Tongue (tissue), 1 donor: ENCODE measurements at regions not wholly inside any gene's neighbourhood (a gene's known extent, or its start where the extent isn't known, plus 50 kb on each side); places are given as distances from the start of the nearest gene placed in this dataset.

ENCODE experiments used
- DNase-seq: peaks from one replicate; pipeline ENCODE4 v3.0.0-alpha.2; 2015

GRCh38 chr11:127588431-127588830 is 587.9 kb upstream of the KIRREL3 start:
- no peak for DNase-seq

- DNase-seq, result no peak
Observed at GRCh38 chr11:127587511-127587910, 586.9 kb upstream of the KIRREL3 start.

GRCh38 chr11:127576210-127576609 is 575.6 kb upstream of the KIRREL3 start:
- DNase-seq, result no peak

GRCh38 chr11:127574478-127574877 is 573.9 kb upstream of the KIRREL3 start:
- no peak for DNase-seq

GRCh38 chr11:127568891-127569290 is 568.3 kb upstream of the KIRREL3 start:
- DNase-seq, result no peak

GRCh38 chr11:127567237-127567932 is 566.8 kb upstream of the KIRREL3 start:
- DNase-seq, result no peak

GRCh38 chr11:127564810-127565209 is 564.2 kb upstream of the KIRREL3 start:
- DNase-seq, result no peak

- DNase-seq, result no peak
Observed at GRCh38 chr11:127559978-127560377, 559.4 kb upstream of the KIRREL3 start.

- no peak for DNase-seq
Observed at GRCh38 chr11:127552446-127552845, 551.9 kb upstream of the KIRREL3 start.

- no peak for DNase-seq
Observed at GRCh38 chr11:127531167-127531566, 530.6 kb upstream of the KIRREL3 start.

GRCh38 chr11:127528297-127528696 is 527.7 kb upstream of the KIRREL3 start:
- no peak for DNase-seq

GRCh38 chr11:127524618-127525017 is 524.0 kb upstream of the KIRREL3 start:
- DNase-seq, result peak; percentile 80

- peak; percentile 1 for DNase-seq
Observed at GRCh38 chr11:127521413-127521812, 520.8 kb upstream of the KIRREL3 start.

GRCh38 chr11:127507851-127508250 is 507.3 kb upstream of the KIRREL3 start:
- no peak for DNase-seq

- no peak for DNase-seq
Observed at GRCh38 chr11:127506647-127507046, 506.1 kb upstream of the KIRREL3 start.

- DNase-seq, result no peak
Observed at GRCh38 chr11:127506126-127506525, 505.6 kb upstream of the KIRREL3 start.

GRCh38 chr11:127496165-127496564 is 495.6 kb upstream of the KIRREL3 start:
- DNase-seq, result no peak

GRCh38 chr11:127493330-127494022 is 492.9 kb upstream of the KIRREL3 start:
- DNase-seq, result peak; percentile 45

GRCh38 chr11:127492029-127492428 is 491.5 kb upstream of the KIRREL3 start:
- DNase-seq, result no peak

- DNase-seq, result no peak
Observed at GRCh38 chr11:127491589-127491988, 491.0 kb upstream of the KIRREL3 start.

- DNase-seq, result no peak
Observed at GRCh38 chr11:127490896-127491295, 490.3 kb upstream of the KIRREL3 start.

- no peak for DNase-seq
Observed at GRCh38 chr11:127485541-127485940, 485.0 kb upstream of the KIRREL3 start.

- DNase-seq, result no peak
Observed at GRCh38 chr11:127481391-127481790, 480.8 kb upstream of the KIRREL3 start.

GRCh38 chr11:127478826-127479225 is 478.3 kb upstream of the KIRREL3 start:
- no peak for DNase-seq
